CD4-positive, alpha-beta T cell (primary cell): ENCODE measurements at regions not wholly inside any gene's neighbourhood (a gene's known extent, or its start where the extent isn't known, plus 50 kb on each side); places are given as distances from the start of the nearest gene placed in this dataset.

Source experiments
- ATAC-seq: fragments of 200-7000 bp; cut with Tn5 transposase; one replicate; pipeline ENCODE4 v1.10.0; 2022; ENCODE audit warnings: mild to moderate bottlenecking; ENCODE audit not compliant: poor library complexity
- CTCF ChIA-PET: fragments of 350-600 bp; sonication (Branson Sonifier 250); formaldehyde crosslinking; loops from one replicate; lab custom pipeline; 2021; ENCODE audit warnings: antibody characterized with exemption, inconsistent platforms; lab: Charles Lee
- POLR2A ChIA-PET: fragments of 350-600 bp; sonication (Branson Sonifier 250); formaldehyde crosslinking; loops from one replicate; lab custom pipeline; 2021; ENCODE audit warnings: antibody characterized with exemption, inconsistent platforms; lab: Charles Lee
- DNase-seq, 14 experiments: peaks; one replicate each; pipeline ENCODE4 v3.0.0-alpha.2; 2013 to 2020; ENCODE audit warnings: mixed read lengths in 2 of 14
- H3K27ac ChIP-seq, 2 donors: one replicate each; pipeline versions ENCODE4 v1.5.1 to v1.7.0; 2013; ENCODE audit warnings: low read length in 2 of 2, low read depth in 1 of 2, mild to moderate bottlenecking in 1 of 2
- H3K27me3 ChIP-seq, 2 experiments: 1 replicate in 1 of 2; 2 replicates in 1 of 2; pipeline versions ENCODE4 v1.6.1 to v1.7.0; 2013; ENCODE audit warnings: low read length in 2 of 2, control low read depth in 1 of 2, mild to moderate bottlenecking in 1 of 2, moderate library complexity in 1 of 2; ENCODE audit not compliant: insufficient read depth in 2 of 2, control insufficient read depth in 1 of 2
- H3K36me3 ChIP-seq: one replicate; pipeline ENCODE4 v1.6.1; 2013; ENCODE audit warnings: low read length, control low read depth; ENCODE audit not compliant: insufficient read depth
- H3K4me1 ChIP-seq: one replicate; pipeline ENCODE4 v1.6.1; 2013; ENCODE audit warnings: low read length, control low read depth; ENCODE audit not compliant: insufficient read depth
- H3K4me3 ChIP-seq: one replicate; pipeline ENCODE4 v1.5.1; 2013; ENCODE audit warnings: mild to moderate bottlenecking, low read length, moderate library complexity
- H3K9me3 ChIP-seq, 2 experiments: 1 replicate in 1 of 2; 2 replicates in 1 of 2; pipeline versions ENCODE4 v1.6.1 to v1.7.0; 2013; ENCODE audit warnings: low read length in 2 of 2, mild to moderate bottlenecking in 2 of 2, control low read depth in 1 of 2, moderate library complexity in 1 of 2; ENCODE audit not compliant: control insufficient read depth in 1 of 2, insufficient read depth in 1 of 2
- H3K27ac Mint-ChIP-seq: one replicate; pipeline ENCODE4 v1.8.0; 2020; ENCODE audit warnings: mixed read lengths
- H3K27me3 Mint-ChIP-seq: one replicate; pipeline ENCODE4 v1.8.0; 2021; ENCODE audit warnings: mixed read lengths
- H3K36me3 Mint-ChIP-seq: one replicate; pipeline ENCODE4 v1.8.0; 2021; ENCODE audit warnings: low read depth, mixed read lengths
- H3K4me1 Mint-ChIP-seq: one replicate; pipeline ENCODE4 v1.8.0; 2021; ENCODE audit warnings: low read depth, mixed read lengths
- H3K4me3 Mint-ChIP-seq: one replicate; pipeline ENCODE4 v1.8.0; 2020; ENCODE audit warnings: mild to moderate bottlenecking, mixed read lengths
- H3K9me3 Mint-ChIP-seq: one replicate; pipeline ENCODE4 v1.8.0; 2020; ENCODE audit warnings: mixed read lengths
- intact Hi-C, 2 experiments: fragments of 100-400 bp; cut with DNase I in 1 of 2; cut with micrococcal nuclease in 1 of 2; formaldehyde crosslinking; loops; one replicate each; pipeline versions ENCODE4 v1.15.1 to v1.9.0; 2023 to 2025; cut with DNase I, micrococcal nuclease
- TF ChIP-seq, protein P1 (sequence below): fragments of 200-600 bp; IDR thresholded peaks from one replicate; pipeline ENCODE4 v1.8.0; 2022; ENCODE audit warnings: antibody characterized with exemption, mild to moderate bottlenecking

DNA sequence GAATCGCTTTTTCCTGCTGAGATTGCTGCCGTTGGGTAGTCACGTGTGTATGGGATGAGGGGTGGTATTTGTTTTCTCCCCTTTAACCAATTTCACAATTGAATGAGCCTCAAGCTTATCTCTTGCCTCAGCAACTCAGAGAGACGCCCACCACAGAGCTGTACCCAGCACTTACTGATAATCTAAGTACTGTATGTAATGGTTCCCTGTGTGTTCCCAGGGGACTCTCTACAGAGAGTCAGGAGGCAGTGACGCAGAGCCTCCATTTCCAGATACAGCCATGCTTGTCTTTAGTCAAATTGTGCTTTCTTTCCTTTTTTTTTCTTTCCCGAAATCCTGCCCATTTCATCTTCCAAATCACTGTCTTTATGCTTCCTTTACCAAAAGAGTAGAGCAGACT, 1102.1 kb upstream of the KLHL29 start:
- no peak for ATAC-seq
- CTCF ChIA-PET, result no interaction called here
- POLR2A ChIA-PET, result no interaction called here

DNA sequence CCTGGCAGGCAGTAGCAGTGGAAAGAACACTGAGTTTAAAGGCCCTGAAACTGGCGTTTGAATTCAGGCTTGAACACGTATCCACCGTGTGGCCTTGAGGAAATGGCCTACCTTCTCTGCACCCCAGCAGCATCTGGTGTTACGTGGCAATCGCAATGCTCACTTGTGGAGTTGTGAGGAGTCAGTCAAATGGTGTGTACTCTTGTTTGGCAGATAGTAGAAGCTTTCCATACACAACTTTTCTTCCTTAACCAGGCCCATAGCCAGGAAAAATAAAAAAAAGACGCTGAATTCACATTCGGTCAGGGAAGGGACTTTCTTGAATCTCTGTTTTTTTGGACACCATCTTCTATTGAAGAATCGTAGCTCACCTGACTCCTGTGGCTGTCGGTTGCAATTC, 1101.5 kb upstream of the KLHL29 start:
- no peaks in the 10 kb centered on the region for H3K27me3 ChIP-seq
- DNase-seq (no peak), ATAC-seq (no peak)
- no peak overlapping the region for H3K27ac ChIP-seq
- H3K36me3 Mint-ChIP-seq, result no peaks in the 10 kb centered on the region
- H3K4me1 Mint-ChIP-seq, result no peaks in the 10 kb centered on the region
- H3K27ac Mint-ChIP-seq, result no peak overlapping the region
- H3K27me3 Mint-ChIP-seq, result no peaks in the 10 kb centered on the region
- no peaks in the 10 kb centered on the region for H3K4me1 ChIP-seq
- ChIA-PET POLR2A (no interaction called here), CTCF (no interaction called here)
- intact Hi-C loops, result no loop called here
- TF ChIP-seq, protein P1, sequence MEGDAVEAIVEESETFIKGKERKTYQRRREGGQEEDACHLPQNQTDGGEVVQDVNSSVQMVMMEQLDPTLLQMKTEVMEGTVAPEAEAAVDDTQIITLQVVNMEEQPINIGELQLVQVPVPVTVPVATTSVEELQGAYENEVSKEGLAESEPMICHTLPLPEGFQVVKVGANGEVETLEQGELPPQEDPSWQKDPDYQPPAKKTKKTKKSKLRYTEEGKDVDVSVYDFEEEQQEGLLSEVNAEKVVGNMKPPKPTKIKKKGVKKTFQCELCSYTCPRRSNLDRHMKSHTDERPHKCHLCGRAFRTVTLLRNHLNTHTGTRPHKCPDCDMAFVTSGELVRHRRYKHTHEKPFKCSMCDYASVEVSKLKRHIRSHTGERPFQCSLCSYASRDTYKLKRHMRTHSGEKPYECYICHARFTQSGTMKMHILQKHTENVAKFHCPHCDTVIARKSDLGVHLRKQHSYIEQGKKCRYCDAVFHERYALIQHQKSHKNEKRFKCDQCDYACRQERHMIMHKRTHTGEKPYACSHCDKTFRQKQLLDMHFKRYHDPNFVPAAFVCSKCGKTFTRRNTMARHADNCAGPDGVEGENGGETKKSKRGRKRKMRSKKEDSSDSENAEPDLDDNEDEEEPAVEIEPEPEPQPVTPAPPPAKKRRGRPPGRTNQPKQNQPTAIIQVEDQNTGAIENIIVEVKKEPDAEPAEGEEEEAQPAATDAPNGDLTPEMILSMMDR, result no peak
- H3K4me3 Mint-ChIP-seq, result no peak overlapping the region
- H3K36me3 ChIP-seq, result no peaks in the 10 kb centered on the region
- H3K9me3 Mint-ChIP-seq, result no peaks in the 10 kb centered on the region
- no peak overlapping the region for H3K4me3 ChIP-seq
- H3K9me3 ChIP-seq, result no peaks in the 10 kb centered on the region

More for the DNA sequence above, 1102.1 kb upstream of the KLHL29 start:
- no peak for DNase-seq
- Histone ChIP-seq H3K27ac (no peak overlapping the region), H3K27me3 (no peaks in the 10 kb centered on the region), H3K4me3 (no peak overlapping the region), H3K4me1 (no peaks in the 10 kb centered on the region), H3K36me3 (no peaks in the 10 kb centered on the region), H3K9me3 (no peaks in the 10 kb centered on the region)
- no peak overlapping the region for H3K4me3 Mint-ChIP-seq
- intact Hi-C loops, result no loop called here
- H3K4me1 Mint-ChIP-seq, result no peaks in the 10 kb centered on the region
- H3K36me3 Mint-ChIP-seq, result no peaks in the 10 kb centered on the region
- no peaks in the 10 kb centered on the region for H3K27me3 Mint-ChIP-seq
- TF ChIP-seq, protein P1, result no peak
- H3K27ac Mint-ChIP-seq, result no peak overlapping the region
- H3K9me3 Mint-ChIP-seq, result no peaks in the 10 kb centered on the region

DNA sequence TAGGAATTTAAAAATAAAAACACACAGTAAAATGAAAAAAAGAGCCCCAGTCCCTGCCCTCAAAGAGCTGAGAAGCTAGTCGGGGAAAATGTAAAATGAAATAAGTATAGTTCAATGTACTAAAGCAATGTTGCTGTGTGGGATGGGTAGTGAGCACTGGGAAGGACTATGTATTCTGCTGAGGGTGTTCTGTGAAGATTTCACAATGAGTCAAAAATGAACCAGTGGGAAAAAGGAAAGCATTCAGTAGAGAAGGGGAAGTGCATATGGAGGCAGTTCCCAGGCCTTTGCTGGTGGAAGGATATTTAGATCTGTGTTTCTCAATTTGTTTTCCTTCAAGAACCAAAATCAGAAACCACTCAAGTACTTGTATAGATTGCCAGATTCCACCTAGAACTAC, 1094.7 kb upstream of the KLHL29 start:
- ChIA-PET POLR2A (no interaction called here), CTCF (no interaction called here)
- no peaks in the 10 kb centered on the region for H3K27me3 ChIP-seq
- Mint-ChIP-seq H3K36me3 (no peaks in the 10 kb centered on the region), H3K27me3 (no peaks in the 10 kb centered on the region), H3K9me3 (peaks cover 9% of the 10 kb centered on the region), H3K4me1 (no peaks in the 10 kb centered on the region), H3K27ac (no peak overlapping the region), H3K4me3 (no peak overlapping the region)
- H3K9me3 ChIP-seq, result no peaks in the 10 kb centered on the region
- no peak overlapping the region for H3K4me3 ChIP-seq
- intact Hi-C loops, result no loop called here
- DNase-seq, result no peak
- TF ChIP-seq, protein P1, result no peak
- no peak for ATAC-seq
- H3K27ac ChIP-seq, result no peak overlapping the region
- H3K4me1 ChIP-seq, result no peaks in the 10 kb centered on the region
- H3K36me3 ChIP-seq, result no peaks in the 10 kb centered on the region
